Nephron progenitor cell (in vitro differentiated cells): ENCODE measurements at regions not wholly inside any gene's neighbourhood (a gene's known extent, or its start where the extent isn't known, plus 50 kb on each side); places are given as distances from the start of the nearest gene placed in this dataset.

ENCODE experiments used
- DNase-seq: peaks from one replicate; pipeline ENCODE4 v3.0.0; 2021
- H3K27ac Mint-ChIP-seq: 2 replicates; pipeline ENCODE4 v1.8.0; 2021; ENCODE audit warnings: mild to moderate bottlenecking, moderate library complexity, mixed read lengths
- H3K27me3 Mint-ChIP-seq: 2 replicates; pipeline ENCODE4 v1.8.0; 2021; ENCODE audit warnings: mild to moderate bottlenecking, low read depth, mixed read lengths; ENCODE audit not compliant: poor library complexity
- H3K36me3 Mint-ChIP-seq: 2 replicates; pipeline ENCODE4 v1.8.0; 2021; ENCODE audit warnings: low read depth, mixed read lengths
- H3K4me1 Mint-ChIP-seq: 2 replicates; pipeline ENCODE4 v1.8.0; 2021; ENCODE audit warnings: mixed read lengths
- H3K4me3 Mint-ChIP-seq: 2 replicates; pipeline ENCODE4 v1.8.0; 2021; ENCODE audit warnings: mild to moderate bottlenecking, moderate library complexity, mixed read lengths
- H3K9me3 Mint-ChIP-seq: 2 replicates; pipeline ENCODE4 v1.8.0; 2021; ENCODE audit warnings: mild to moderate bottlenecking, moderate library complexity, mixed read lengths
- TF ChIP-seq, protein P1 (sequence below): fragments of 200-600 bp; sonication (generic); IDR thresholded peaks from 2 replicates; pipeline ENCODE4 v1.5.0; 2021; ENCODE audit warnings: antibody characterized with exemption

DNA sequence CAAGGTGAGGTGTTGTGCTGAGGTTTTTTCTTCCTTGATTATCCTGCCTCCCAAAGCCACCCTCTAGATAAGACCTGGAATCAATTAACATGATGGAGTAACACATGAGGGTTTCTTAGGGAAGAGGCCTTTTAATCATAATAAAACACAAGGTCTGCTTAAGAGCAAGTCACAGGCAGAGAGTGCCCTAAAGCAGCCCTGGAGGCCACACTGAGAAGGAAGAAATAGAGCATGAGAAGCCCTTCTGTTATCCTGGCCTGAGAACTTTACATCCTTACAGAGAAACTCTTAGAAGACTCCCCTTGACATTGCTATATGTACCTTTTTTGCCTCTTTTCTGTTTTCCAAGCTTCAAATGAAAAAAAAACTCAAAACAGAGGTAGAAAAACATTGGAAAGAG, 132.3 kb downstream of the CEP57L1 start:
- Mint-ChIP-seq H3K4me1 (no peaks in the 10 kb centered on the region), H3K9me3 (no peaks in the 10 kb centered on the region), H3K27me3 (peaks cover 8% of the 10 kb centered on the region), H3K4me3 (no peak overlapping the region), H3K36me3 (no peaks in the 10 kb centered on the region), H3K27ac (no peak overlapping the region)
- DNase-seq: no peak
- TF ChIP-seq, protein P1, sequence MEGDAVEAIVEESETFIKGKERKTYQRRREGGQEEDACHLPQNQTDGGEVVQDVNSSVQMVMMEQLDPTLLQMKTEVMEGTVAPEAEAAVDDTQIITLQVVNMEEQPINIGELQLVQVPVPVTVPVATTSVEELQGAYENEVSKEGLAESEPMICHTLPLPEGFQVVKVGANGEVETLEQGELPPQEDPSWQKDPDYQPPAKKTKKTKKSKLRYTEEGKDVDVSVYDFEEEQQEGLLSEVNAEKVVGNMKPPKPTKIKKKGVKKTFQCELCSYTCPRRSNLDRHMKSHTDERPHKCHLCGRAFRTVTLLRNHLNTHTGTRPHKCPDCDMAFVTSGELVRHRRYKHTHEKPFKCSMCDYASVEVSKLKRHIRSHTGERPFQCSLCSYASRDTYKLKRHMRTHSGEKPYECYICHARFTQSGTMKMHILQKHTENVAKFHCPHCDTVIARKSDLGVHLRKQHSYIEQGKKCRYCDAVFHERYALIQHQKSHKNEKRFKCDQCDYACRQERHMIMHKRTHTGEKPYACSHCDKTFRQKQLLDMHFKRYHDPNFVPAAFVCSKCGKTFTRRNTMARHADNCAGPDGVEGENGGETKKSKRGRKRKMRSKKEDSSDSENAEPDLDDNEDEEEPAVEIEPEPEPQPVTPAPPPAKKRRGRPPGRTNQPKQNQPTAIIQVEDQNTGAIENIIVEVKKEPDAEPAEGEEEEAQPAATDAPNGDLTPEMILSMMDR: no peak

GRCh38 chr6:109226353-109226752, 131.0 kb downstream of the CEP57L1 start:
- no peak overlapping the region for H3K4me3 Mint-ChIP-seq
- no peaks in the 10 kb centered on the region for H3K9me3 Mint-ChIP-seq
- no peak overlapping the region for H3K27ac Mint-ChIP-seq
- no peak for DNase-seq
- H3K36me3 Mint-ChIP-seq: no peaks in the 10 kb centered on the region
- TF ChIP-seq, protein P1: no peak
- peaks cover 8% of the 10 kb centered on the region for H3K27me3 Mint-ChIP-seq
- H3K4me1 Mint-ChIP-seq: no peaks in the 10 kb centered on the region

GRCh38 chr6:109225946-109226345, 130.6 kb downstream of the CEP57L1 start:
- H3K4me1 Mint-ChIP-seq: no peaks in the 10 kb centered on the region
- H3K27me3 Mint-ChIP-seq: peaks cover 8% of the 10 kb centered on the region
- no peaks in the 10 kb centered on the region for H3K9me3 Mint-ChIP-seq
- H3K4me3 Mint-ChIP-seq: no peak overlapping the region
- no peak for DNase-seq
- TF ChIP-seq, protein P1: no peak
- no peaks in the 10 kb centered on the region for H3K36me3 Mint-ChIP-seq
- H3K27ac Mint-ChIP-seq: no peak overlapping the region

- Mint-ChIP-seq H3K9me3 (no peaks in the 10 kb centered on the region), H3K36me3 (no peaks in the 10 kb centered on the region), H3K4me3 (no peak overlapping the region), H3K27me3 (peaks cover 8% of the 10 kb centered on the region), H3K27ac (no peak overlapping the region), H3K4me1 (no peaks in the 10 kb centered on the region)
- no peak for DNase-seq
- TF ChIP-seq, protein P1: no peak
Observed at GRCh38 chr6:109224994-109225393, 129.7 kb downstream of the CEP57L1 start.

- TF ChIP-seq, protein P1: no peak
- no peak overlapping the region for H3K4me3 Mint-ChIP-seq
- DNase-seq: no peak
- no peaks in the 10 kb centered on the region for H3K36me3 Mint-ChIP-seq
- H3K27me3 Mint-ChIP-seq: peaks cover 6% of the 10 kb centered on the region
- H3K9me3 Mint-ChIP-seq: no peaks in the 10 kb centered on the region
- H3K27ac Mint-ChIP-seq: no peak overlapping the region
- no peaks in the 10 kb centered on the region for H3K4me1 Mint-ChIP-seq
Observed at GRCh38 chr6:109224107-109224875, 129.0 kb downstream of the CEP57L1 start.

DNA sequence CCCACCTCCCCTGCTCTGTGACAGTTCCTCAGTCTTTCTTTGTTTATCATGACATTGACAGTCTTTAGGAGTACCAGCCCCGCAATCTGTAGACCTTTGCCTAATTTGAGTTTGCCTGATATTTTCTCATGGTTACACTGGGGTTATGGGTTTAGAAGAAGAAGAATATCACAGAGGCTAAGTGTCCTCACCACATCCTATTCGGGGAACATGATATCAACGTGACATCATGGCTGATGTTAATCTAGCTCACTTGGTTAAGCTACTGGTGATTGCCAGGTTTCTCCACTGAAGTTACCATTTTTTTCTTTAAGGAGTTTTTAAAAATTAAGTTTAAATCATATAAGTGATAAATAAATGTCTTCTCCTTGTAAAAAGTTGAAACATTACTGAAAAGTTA, 127.5 kb downstream of the CEP57L1 start:
- Mint-ChIP-seq H3K4me1 (no peaks in the 10 kb centered on the region), H3K4me3 (no peak overlapping the region), H3K27me3 (peaks cover 9% of the 10 kb centered on the region), H3K9me3 (no peaks in the 10 kb centered on the region), H3K27ac (no peak overlapping the region), H3K36me3 (no peaks in the 10 kb centered on the region)
- TF ChIP-seq, protein P1: no peak
- DNase-seq: no peak
